ENCODE measurements at regions not wholly inside any gene's neighbourhood (a gene's known extent, or its start where the extent isn't known, plus 50 kb on each side); places are given as distances from the start of the nearest gene placed in this dataset.
"Not testable (repeated sequence)": the region's sequence is repeated elsewhere in the genome, so short reads cannot be mapped to it uniquely, and the experiment has no call there.

DNA sequence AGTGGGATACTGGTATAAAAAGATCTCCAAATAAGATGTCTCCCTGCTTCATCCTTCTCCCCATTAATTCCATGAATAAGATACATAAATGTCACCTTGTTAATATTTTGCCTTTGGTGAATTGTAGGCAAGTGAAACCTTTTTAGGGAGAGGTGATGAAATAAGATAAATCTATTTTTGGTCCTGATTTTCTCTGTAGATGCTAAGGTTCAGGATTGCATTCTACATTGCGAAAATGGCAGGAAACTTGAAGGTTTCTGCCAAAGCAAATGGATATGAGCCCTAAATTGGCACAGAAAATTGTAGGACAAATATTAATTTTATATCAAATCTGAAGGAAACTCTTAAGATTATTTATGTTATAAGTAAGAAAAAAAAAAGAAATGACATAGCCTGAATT lies 107.1 kb downstream of the PLPPR4 start:
- no peaks in the 10 kb centered on the region for H3K4me1 Mint-ChIP-seq
- TF ChIP-seq, protein P1, sequence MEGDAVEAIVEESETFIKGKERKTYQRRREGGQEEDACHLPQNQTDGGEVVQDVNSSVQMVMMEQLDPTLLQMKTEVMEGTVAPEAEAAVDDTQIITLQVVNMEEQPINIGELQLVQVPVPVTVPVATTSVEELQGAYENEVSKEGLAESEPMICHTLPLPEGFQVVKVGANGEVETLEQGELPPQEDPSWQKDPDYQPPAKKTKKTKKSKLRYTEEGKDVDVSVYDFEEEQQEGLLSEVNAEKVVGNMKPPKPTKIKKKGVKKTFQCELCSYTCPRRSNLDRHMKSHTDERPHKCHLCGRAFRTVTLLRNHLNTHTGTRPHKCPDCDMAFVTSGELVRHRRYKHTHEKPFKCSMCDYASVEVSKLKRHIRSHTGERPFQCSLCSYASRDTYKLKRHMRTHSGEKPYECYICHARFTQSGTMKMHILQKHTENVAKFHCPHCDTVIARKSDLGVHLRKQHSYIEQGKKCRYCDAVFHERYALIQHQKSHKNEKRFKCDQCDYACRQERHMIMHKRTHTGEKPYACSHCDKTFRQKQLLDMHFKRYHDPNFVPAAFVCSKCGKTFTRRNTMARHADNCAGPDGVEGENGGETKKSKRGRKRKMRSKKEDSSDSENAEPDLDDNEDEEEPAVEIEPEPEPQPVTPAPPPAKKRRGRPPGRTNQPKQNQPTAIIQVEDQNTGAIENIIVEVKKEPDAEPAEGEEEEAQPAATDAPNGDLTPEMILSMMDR (IDR thresholded peaks at IDR 0.05) = no peak
- H3K36me3 Mint-ChIP-seq (ENCODE audit: low read depth) = no peaks in the 10 kb centered on the region
- H3K27ac Mint-ChIP-seq = no peak overlapping the region
- no peak for DNase-seq
- no peak overlapping the region for H3K4me3 Mint-ChIP-seq
- H3K27me3 Mint-ChIP-seq (ENCODE audit: low read depth, poor library complexity) = no peaks in the 10 kb centered on the region
- H3K9me3 Mint-ChIP-seq = no peaks in the 10 kb centered on the region

DNA sequence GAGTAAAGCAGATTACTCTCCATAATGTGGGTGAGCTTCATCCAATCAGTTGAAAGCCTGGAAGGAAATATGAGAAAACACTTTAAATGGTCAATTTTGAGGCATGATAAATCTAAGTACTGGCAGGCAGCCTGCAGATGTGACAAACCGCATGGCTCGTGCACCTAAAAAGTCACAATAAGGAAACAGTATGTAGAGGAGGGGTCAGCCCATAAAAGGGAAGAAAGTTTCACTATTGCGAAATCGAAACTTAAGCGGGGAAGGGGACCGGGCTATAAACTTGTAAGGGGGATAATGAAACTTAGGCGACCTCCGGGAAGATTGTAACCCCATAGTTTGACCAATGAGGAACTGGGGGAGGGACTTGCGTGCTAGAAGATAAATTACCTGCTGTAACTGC lies 109.8 kb downstream of the PLPPR4 start:
- TF ChIP-seq, protein P1 (IDR thresholded peaks at IDR 0.05) = no peak
- Mint-ChIP-seq H3K4me1 (no peaks in the 10 kb centered on the region), H3K36me3 (ENCODE audit: low read depth) (no peaks in the 10 kb centered on the region), H3K9me3 (no peaks in the 10 kb centered on the region), H3K27ac (no peak overlapping the region), H3K27me3 (ENCODE audit: low read depth, poor library complexity) (no peaks in the 10 kb centered on the region), H3K4me3 (no peak overlapping the region)
- no peak for DNase-seq

DNA sequence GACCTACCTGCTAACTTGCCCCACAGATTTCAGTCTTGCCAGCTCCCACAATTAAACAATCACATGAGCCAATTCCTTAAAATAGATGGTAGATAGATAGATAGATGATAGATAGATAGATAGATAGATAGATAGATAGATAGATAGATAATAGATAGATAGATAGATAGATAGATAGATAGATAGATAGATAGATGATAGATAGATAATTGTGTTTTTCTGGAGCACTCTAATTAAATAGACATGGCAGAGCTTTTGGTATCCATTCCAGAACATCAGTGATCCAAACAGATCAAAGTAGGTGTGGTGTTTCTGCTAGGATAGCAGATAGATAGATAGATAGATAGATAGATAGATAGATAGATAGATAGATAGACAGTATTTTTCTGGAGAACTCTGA lies 110.4 kb downstream of the PLPPR4 start:
- H3K4me3 Mint-ChIP-seq; H3K27ac Mint-ChIP-seq; H3K9me3 Mint-ChIP-seq; DNase-seq; H3K4me1 Mint-ChIP-seq; H3K36me3 Mint-ChIP-seq (ENCODE audit: low read depth); H3K27me3 Mint-ChIP-seq (ENCODE audit: low read depth, poor library complexity): not testable (repeated sequence)

DNA sequence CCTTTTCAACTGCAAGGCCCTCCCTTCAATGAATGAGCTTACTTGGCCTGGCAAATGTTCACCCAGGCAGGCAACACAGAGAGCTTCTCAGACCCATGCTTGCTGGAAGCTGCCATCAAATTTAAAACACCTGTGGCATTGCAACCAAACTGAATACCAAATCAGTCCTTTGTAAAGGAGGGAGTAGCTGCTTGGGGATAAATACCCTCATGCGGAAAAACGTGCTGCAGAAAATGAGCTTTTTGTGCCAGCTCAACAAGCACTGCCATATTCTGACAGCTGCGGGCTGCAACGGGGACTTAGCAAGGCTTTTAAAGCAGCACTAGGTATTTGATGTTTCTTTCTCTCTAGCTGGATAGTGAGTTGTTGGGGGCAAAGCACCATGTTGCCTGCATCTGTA lies 119.7 kb downstream of the PLPPR4 start:
- H3K27ac Mint-ChIP-seq = no peak overlapping the region
- TF ChIP-seq, protein P1 (IDR thresholded peaks at IDR 0.05) = no peak
- no peak for DNase-seq
- H3K9me3 Mint-ChIP-seq = no peaks in the 10 kb centered on the region
- no peak overlapping the region for H3K4me3 Mint-ChIP-seq
- H3K4me1 Mint-ChIP-seq = no peaks in the 10 kb centered on the region
- no peaks in the 10 kb centered on the region for H3K27me3 Mint-ChIP-seq (ENCODE audit: low read depth, poor library complexity)
- no peaks in the 10 kb centered on the region for H3K36me3 Mint-ChIP-seq (ENCODE audit: low read depth)

DNA sequence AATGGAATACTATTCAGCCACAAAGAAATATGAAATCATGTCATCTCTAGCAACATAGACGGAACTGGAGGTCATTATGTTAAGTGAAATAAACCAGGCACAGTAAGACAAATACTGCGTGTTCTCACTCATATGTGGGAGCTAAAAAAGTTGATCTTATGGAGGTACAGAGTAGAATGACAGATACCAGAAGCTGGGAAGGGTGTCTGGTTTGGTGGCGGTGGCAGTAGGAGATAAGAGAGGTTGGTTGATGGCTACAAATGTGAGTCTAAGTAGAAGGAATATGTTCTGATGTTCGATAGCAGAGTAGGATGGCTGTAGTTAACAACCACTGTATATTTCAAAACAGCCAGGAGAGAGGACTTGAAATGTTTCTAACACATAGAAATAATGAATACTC lies 121.6 kb downstream of the PLPPR4 start:
- Mint-ChIP-seq H3K36me3 (ENCODE audit: low read depth) (no peaks in the 10 kb centered on the region), H3K4me1 (no peaks in the 10 kb centered on the region), H3K4me3 (no peak overlapping the region), H3K27me3 (ENCODE audit: low read depth, poor library complexity) (no peaks in the 10 kb centered on the region), H3K9me3 (no peaks in the 10 kb centered on the region), H3K27ac (no peak overlapping the region)
- no peak for DNase-seq
- TF ChIP-seq, protein P1 (IDR thresholded peaks at IDR 0.05) = no peak

DNA sequence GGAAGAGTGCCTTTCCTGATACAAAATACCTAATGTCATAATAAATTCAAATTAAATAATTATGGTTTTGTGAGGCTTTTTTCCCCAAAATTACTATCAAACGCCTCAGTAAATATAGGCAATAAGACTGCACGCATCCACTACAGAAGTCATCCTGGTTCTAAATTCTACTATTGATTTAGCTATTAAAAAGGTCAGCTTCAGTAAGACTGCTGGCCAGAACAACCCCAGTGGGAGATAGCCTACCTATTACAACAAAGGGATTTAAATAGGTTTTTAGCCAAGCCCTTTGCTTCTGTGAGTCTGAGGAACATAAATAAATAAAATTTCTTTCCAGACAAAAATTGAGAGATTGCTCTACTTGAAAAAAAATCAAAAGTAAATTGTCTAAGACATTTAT lies 132.1 kb downstream of the PLPPR4 start:
- Mint-ChIP-seq H3K27ac (no peak overlapping the region), H3K9me3 (peaks cover 3% of the 10 kb centered on the region), H3K36me3 (ENCODE audit: low read depth) (no peaks in the 10 kb centered on the region), H3K4me3 (no peak overlapping the region), H3K4me1 (no peaks in the 10 kb centered on the region), H3K27me3 (ENCODE audit: low read depth, poor library complexity) (peaks cover 4% of the 10 kb centered on the region)
- TF ChIP-seq, protein P1 (IDR thresholded peaks at IDR 0.05) = no peak
- DNase-seq = no peak

All from nephron progenitor cell (in vitro differentiated cells).